Upper lobe of left lung (tissue), 6 donors: ENCODE measurements at regions not wholly inside any gene's neighbourhood (a gene's known extent, or its start where the extent isn't known, plus 50 kb on each side); places are given as distances from the start of the nearest gene placed in this dataset.
"Not testable (repeated sequence)": the region's sequence is repeated elsewhere in the genome, so short reads cannot be mapped to it uniquely, and the experiment has no call there.

ENCODE experiments used
- ATAC-seq, 2 donors: fragments of 200-7000 bp; cut with Tn5 transposase; one replicate each; pipeline ENCODE4 v1.9.1; 2022; ENCODE audit warnings: mild to moderate bottlenecking in 2 of 2, moderate library complexity in 2 of 2; ENCODE audit not compliant: low FRiP score in 2 of 2
- DNase-seq, 2 donors: peaks; one replicate each; pipeline ENCODE4 v3.0.0-alpha.2; 2019 to 2020
- H3K27ac ChIP-seq, 4 donors: fragments of 200-600 bp; sonication (generic); one replicate each; pipeline ENCODE4 v1.5.1; 2016 to 2019
- H3K27me3 ChIP-seq, 4 donors: fragments of 200-600 bp; sonication (generic); one replicate each; pipeline ENCODE4 v1.5.1; 2017 to 2019
- H3K36me3 ChIP-seq, 4 donors: fragments of 200-600 bp; sonication (generic); one replicate each; pipeline ENCODE4 v1.5.1; 2016 to 2019
- H3K4me1 ChIP-seq, 4 donors: fragments of 200-600 bp; sonication (generic); one replicate each; pipeline ENCODE4 v1.5.1; 2018 to 2019
- H3K4me3 ChIP-seq, 4 donors: fragments of 200-600 bp; sonication (generic); one replicate each; pipeline ENCODE4 v1.5.1; 2017 to 2019; ENCODE audit warnings: mild to moderate bottlenecking in 2 of 4, moderate library complexity in 1 of 4
- H3K9me3 ChIP-seq, 4 donors: fragments of 200-600 bp; sonication (generic); one replicate each; pipeline ENCODE4 v1.5.1; 2018 to 2019
- CTCF ChIP-seq, 6 experiments: fragments of 450-650 bp in 4 of 6; fragments of 200-600 bp in 2 of 6; sonication (generic) in 2 of 6; IDR thresholded peaks; one replicate each; pipeline ENCODE4 v1.5.1; 2016 to 2019; ENCODE audit warnings: antibody characterized with exemption in 6 of 6
- EP300 ChIP-seq, 4 donors: sonication (generic); formaldehyde crosslinking; IDR thresholded peaks; one replicate each; pipeline ENCODE4 v1.5.1; 2017; ENCODE audit warnings: antibody characterized with exemption in 4 of 4, control low read depth in 2 of 4
- POLR2A ChIP-seq, 4 donors: fragments of 450-650 bp; IDR thresholded peaks; one replicate each; pipeline ENCODE4 v1.5.1; 2016 to 2017; ENCODE audit warnings: antibody characterized with exemption in 4 of 4, mild to moderate bottlenecking in 2 of 4
- POLR2AphosphoS5 ChIP-seq, 2 donors: sonication (generic); formaldehyde crosslinking; IDR thresholded peaks; one replicate each; pipeline ENCODE4 v1.5.1; 2017; ENCODE audit warnings: antibody characterized with exemption in 2 of 2
- WGBS, 2 donors: methylation state at CpG; one replicate each; pipeline ENCODE4 v1.1.5; 2017 to 2018; 5-methylcytosine and 5-hydroxymethylcytosine counted together
- donor health status: DM: no; HTN: no; CAD: no; lungs with moderate emphysema.
- donor health status: DM: no; HTN: yes; CAD: no; lungs with severe emphysema.

- H3K27me3 ChIP-seq: no peaks in the 10 kb centered on the region
- no peaks in the 10 kb centered on the region for H3K9me3 ChIP-seq
- H3K4me3 ChIP-seq: no peak overlapping the region
- ATAC-seq: no peak
- WGBS, 2 donors: 89 to 92% methylated on average over 1 of the region's 1 CpG
- no peak overlapping the region for H3K27ac ChIP-seq
- TF ChIP-seq CTCF (IDR thresholded peaks at IDR 0.05) (no peak), POLR2A (IDR thresholded peaks at IDR 0.05) (no peak), EP300 (IDR thresholded peaks at IDR 0.05) (no peak), POLR2AphosphoS5 (IDR thresholded peaks at IDR 0.05) (no peak)
- H3K36me3 ChIP-seq: no peaks in the 10 kb centered on the region
- H3K4me1 ChIP-seq: peaks cover 0 to 6% (median 2%) of the 10 kb centered on the region in 4 donors
- DNase-seq: no peak
Measured at GRCh38 chr15:49721091-49721490, 100.2 kb downstream of the DTWD1 start.

- no peaks in the 10 kb centered on the region for H3K9me3 ChIP-seq
- DNase-seq: no peak
- no peak overlapping the region for H3K4me3 ChIP-seq
- no peaks in the 10 kb centered on the region for H3K27me3 ChIP-seq
- WGBS, 2 donors: 71 to 87% methylated on average over 1 of the region's 1 CpG
- ATAC-seq: no peak
- TF ChIP-seq EP300 (IDR thresholded peaks at IDR 0.05): no peak
- TF ChIP-seq CTCF (IDR thresholded peaks at IDR 0.05): no peak
- no peak for TF ChIP-seq POLR2A (IDR thresholded peaks at IDR 0.05)
- no peak for TF ChIP-seq POLR2AphosphoS5 (IDR thresholded peaks at IDR 0.05)
- no peak overlapping the region for H3K27ac ChIP-seq
- H3K4me1 ChIP-seq: peaks cover 0 to 6% (median 2%) of the 10 kb centered on the region in 4 donors
- no peaks in the 10 kb centered on the region for H3K36me3 ChIP-seq
Measured at GRCh38 chr15:49721621-49722020, 100.8 kb downstream of the DTWD1 start.

DNA sequence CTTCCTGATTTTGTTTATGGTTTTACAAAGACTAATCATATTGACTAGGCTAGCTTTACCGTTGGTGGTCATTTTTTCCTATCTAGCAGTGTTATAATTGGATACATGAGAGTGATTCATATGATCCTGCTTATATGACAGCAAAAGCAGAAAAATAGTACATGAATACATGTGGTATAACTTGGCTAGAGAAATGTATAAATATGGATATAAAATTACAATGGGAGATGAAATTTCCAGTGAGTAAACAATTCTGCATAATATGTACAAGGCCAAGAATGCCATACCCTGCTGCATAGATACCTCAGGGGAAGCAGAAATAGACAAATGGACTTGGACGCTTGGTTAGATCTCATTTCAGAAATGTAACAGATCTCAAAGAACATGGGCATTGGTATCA lies 103.1 kb downstream of the DTWD1 start:
- H3K36me3 ChIP-seq: no peaks in the 10 kb centered on the region
- H3K9me3 ChIP-seq: no peaks in the 10 kb centered on the region
- no peak overlapping the region for H3K4me3 ChIP-seq
- TF ChIP-seq CTCF (IDR thresholded peaks at IDR 0.05) (no peak), POLR2A (IDR thresholded peaks at IDR 0.05) (no peak), EP300 (IDR thresholded peaks at IDR 0.05) (no peak), POLR2AphosphoS5 (IDR thresholded peaks at IDR 0.05) (no peak)
- peaks cover 0 to under 1% (median 0%) of the 10 kb centered on the region in 4 donors for H3K4me1 ChIP-seq
- no peaks in the 10 kb centered on the region for H3K27me3 ChIP-seq
- no peak for ATAC-seq
- 76 to 89% methylated on average over 2 of the region's 2 CpGs for WGBS, 2 donors
- H3K27ac ChIP-seq: no peak overlapping the region
- DNase-seq: no peak

GRCh38 chr15:49731187-49732099 lies 110.6 kb downstream of the DTWD1 start:
- Histone ChIP-seq H3K36me3 (no peaks in the 10 kb centered on the region), H3K4me3 (no peak overlapping the region), H3K27ac (no peak overlapping the region), H3K27me3 (no peaks in the 10 kb centered on the region), H3K9me3 (no peaks in the 10 kb centered on the region), H3K4me1 (no peaks in the 10 kb centered on the region)
- TF ChIP-seq POLR2AphosphoS5 (IDR thresholded peaks at IDR 0.05) (no peak), CTCF (IDR thresholded peaks at IDR 0.05) (no peak), EP300 (IDR thresholded peaks at IDR 0.05) (no peak), POLR2A (IDR thresholded peaks at IDR 0.05) (no peak)
- 77 to 91% methylated on average over 4 to 5 of the region's 5 CpGs for WGBS, 2 donors
- ATAC-seq (peak in 1 of 2 donors; percentile 34), DNase-seq (no peak)

DNA sequence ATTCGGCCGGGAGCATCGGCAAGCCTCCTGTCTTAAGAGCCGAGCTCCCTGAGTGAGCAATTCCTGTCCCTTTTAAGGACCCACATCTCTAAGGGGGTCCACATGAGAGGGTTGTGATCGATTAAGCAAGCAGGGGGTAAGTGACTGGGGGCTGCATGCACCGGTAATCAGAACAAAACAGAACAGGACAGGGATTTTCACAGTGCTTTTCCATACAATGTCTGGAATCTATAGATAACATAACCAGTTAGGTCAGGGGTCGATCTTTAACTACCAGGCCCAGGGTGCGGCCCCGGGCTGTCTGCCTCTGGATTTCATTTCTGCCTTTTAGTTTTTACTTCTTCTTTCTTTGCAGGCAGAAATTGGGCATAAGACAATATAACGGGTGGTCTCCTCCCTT lies 111.3 kb downstream of the DTWD1 start:
- 74 to 76% methylated on average over 10 of the region's 10 CpGs for WGBS, 2 donors
- not testable (repeated sequence) for ATAC-seq

DNA sequence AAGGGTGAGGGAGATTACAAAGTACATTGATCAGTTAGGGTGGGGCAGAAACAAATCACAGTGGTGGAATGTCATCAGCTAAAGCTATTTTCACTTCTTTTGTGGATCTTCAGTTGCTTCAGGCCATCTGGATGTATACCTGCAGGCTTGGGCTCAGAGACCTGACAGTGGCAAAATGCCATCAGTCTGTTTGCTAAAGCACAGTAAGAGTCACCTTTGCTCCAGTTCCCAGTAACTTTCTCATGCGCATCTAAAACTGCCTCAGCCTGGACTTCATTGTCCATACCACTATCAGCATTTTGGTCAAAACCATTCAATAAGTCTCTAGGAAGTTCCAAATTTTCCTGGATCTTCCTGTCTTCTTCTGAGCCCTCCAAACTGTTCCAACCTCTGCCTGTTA lies 113.2 kb downstream of the DTWD1 start:
- 65 to 94% methylated on average over 1 of the region's 1 CpG for WGBS, 2 donors
- H3K27ac ChIP-seq, ATAC-seq, H3K27me3 ChIP-seq, DNase-seq, H3K4me3 ChIP-seq, H3K4me1 ChIP-seq, H3K36me3 ChIP-seq, H3K9me3 ChIP-seq: not testable (repeated sequence)

More for the DNA sequence above, 111.3 kb downstream of the DTWD1 start:
- not testable (repeated sequence) for DNase-seq, H3K9me3 ChIP-seq, H3K4me1 ChIP-seq, H3K27me3 ChIP-seq, H3K36me3 ChIP-seq, H3K27ac ChIP-seq, H3K4me3 ChIP-seq
